ENCODE measurements at regions not wholly inside any gene's neighbourhood (a gene's known extent, or its start where the extent isn't known, plus 50 kb on each side); places are given as distances from the start of the nearest gene placed in this dataset.

DNA sequence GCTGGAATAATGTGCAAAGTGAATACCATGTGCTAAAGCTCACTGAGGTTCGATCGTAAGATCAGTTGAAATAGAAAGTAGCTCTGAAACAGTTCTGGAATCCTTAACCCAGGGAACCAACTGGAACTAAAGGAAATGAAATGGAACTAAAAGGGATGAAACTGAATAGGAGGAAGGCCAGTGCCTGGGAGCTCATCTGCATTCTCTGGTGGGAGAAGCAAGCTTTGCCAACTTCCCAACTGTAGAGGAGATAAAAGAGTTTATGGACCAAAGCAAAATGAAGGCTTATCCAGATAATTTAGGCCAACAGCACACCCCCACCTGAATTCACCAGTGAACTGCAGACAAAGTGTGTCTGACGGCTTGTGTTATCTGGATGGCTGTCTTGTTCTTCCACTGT, 188.6 kb upstream of the HABP2 start:
- Histone ChIP-seq H3K9ac (ENCODE audit: low read length) (no peak overlapping the region), H3K27ac (ENCODE audit: low read depth, low read length) (no peak overlapping the region), H3K27me3 (ENCODE audit: control insufficient read depth, insufficient read depth, low read length) (no peaks in the 10 kb centered on the region), H3K9me3 (ENCODE audit: control insufficient read depth, insufficient read depth, low read depth, low read length) (peaks cover 12% of the 10 kb centered on the region), H3K4me1 (ENCODE audit: control insufficient read depth, insufficient read depth, low read length) (no peaks in the 10 kb centered on the region; the same call in 1 of the 2 replicates), H3K4me3 (ENCODE audit: low read depth, low read length) (no peak overlapping the region), H3K36me3 (ENCODE audit: control insufficient read depth, insufficient read depth, low read length) (no peaks in the 10 kb centered on the region)

DNA sequence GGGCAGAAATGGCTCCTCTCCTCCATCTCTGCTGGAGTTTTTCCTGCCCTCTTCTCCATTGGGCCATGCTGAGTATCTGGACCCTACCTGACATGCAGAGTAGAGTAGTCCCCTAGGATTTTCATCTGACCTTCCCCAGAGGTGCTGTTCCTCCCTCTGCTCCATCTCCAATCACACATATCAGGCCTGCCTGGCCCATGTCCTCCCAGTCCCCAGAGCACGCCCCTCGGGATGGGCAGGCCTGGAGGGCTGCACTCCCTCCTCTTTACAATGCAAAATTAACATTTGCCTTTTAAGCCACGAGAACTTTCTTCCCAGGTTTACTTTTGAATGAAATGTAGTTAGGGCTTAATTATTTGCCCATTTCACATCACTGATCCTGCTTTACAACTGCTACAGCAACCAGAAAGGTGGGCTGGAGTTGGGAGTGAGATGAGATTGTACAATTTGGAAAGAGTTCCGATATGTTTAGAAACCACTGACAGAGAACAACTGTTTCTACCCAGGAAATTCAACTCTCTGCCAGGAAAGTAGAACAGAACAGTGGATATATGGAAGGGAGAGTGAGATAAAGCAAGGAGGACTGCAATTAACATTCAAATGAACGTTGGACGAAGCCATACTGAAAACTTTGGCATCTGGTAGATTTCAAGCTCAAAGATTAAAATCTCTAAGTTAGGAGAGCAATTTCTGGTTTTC, 184.0 kb upstream of the HABP2 start:
- Histone ChIP-seq H3K27me3 (ENCODE audit: control insufficient read depth, insufficient read depth, low read length) (0 out of 2 replicates have a peak, but pooled peaks cover 5% of the 10 kb centered on the region), H3K4me3 (ENCODE audit: low read depth, low read length) (no peak overlapping the region), H3K9ac (ENCODE audit: low read length) (no peak overlapping the region), H3K9me3 (ENCODE audit: control insufficient read depth, insufficient read depth, low read depth, low read length) (peaks cover 12% of the 10 kb centered on the region), H3K4me1 (ENCODE audit: control insufficient read depth, insufficient read depth, low read length) (no peaks in the 10 kb centered on the region; the same call in 1 of the 2 replicates), H3K27ac (ENCODE audit: low read depth, low read length) (no peak overlapping the region), H3K36me3 (ENCODE audit: control insufficient read depth, insufficient read depth, low read length) (no peaks in the 10 kb centered on the region)

GRCh38 chr10:113369365-113369694, 183.5 kb upstream of the HABP2 start:
- Histone ChIP-seq H3K9me3 (ENCODE audit: control insufficient read depth, insufficient read depth, low read depth, low read length) (peaks cover 12% of the 10 kb centered on the region), H3K27ac (ENCODE audit: low read depth, low read length) (no peak overlapping the region), H3K27me3 (ENCODE audit: control insufficient read depth, insufficient read depth, low read length) (0 out of 2 replicates have a peak, but pooled peaks cover 5% of the 10 kb centered on the region), H3K4me1 (ENCODE audit: control insufficient read depth, insufficient read depth, low read length) (no peaks in the 10 kb centered on the region; the same call in 1 of the 2 replicates), H3K4me3 (ENCODE audit: low read depth, low read length) (no peak overlapping the region), H3K36me3 (ENCODE audit: control insufficient read depth, insufficient read depth, low read length) (no peaks in the 10 kb centered on the region), H3K9ac (ENCODE audit: low read length) (no peak overlapping the region)

- H3K4me1 ChIP-seq (ENCODE audit: control insufficient read depth, insufficient read depth, low read length), result no peaks in the 10 kb centered on the region
- no peak overlapping the region for H3K9ac ChIP-seq (ENCODE audit: low read length)
- 0 out of 2 replicates have a peak, but pooled peaks cover 2% of the 10 kb centered on the region for H3K27me3 ChIP-seq (ENCODE audit: control insufficient read depth, insufficient read depth, low read length)
- H3K9me3 ChIP-seq (ENCODE audit: control insufficient read depth, insufficient read depth, low read depth, low read length), result no peaks in the 10 kb centered on the region
- H3K4me3 ChIP-seq (ENCODE audit: low read depth, low read length), result no peak overlapping the region
- H3K27ac ChIP-seq (ENCODE audit: low read depth, low read length), result no peak overlapping the region
- H3K36me3 ChIP-seq (ENCODE audit: control insufficient read depth, insufficient read depth, low read length), result no peaks in the 10 kb centered on the region
These were observed 176.4 kb upstream of the HABP2 start for GRCh38 chr10:113376428-113376827.

DNA sequence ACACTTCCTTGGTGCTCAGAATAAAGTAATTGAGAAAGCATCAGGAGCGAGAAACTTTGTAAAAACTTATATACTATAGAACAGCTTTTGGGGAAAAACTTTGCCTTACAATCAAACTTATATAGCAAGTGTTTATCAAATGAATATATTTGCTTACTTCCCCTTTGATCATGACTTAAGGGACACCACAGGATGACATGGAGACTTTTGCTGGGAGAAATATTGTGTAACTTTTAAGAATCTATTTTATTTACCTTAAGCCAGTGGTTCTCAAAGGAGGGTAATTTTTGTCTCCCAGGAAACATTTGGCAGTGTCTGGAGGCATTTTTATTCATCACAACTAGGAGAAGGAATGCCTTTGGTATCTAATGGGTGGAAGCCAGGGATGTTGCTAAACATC, 173.8 kb upstream of the HABP2 start:
- no peak overlapping the region for H3K4me3 ChIP-seq (ENCODE audit: low read depth, low read length)
- H3K9ac ChIP-seq (ENCODE audit: low read length), result no peak overlapping the region
- H3K27me3 ChIP-seq (ENCODE audit: control insufficient read depth, insufficient read depth, low read length), result no peaks in the 10 kb centered on the region
- H3K27ac ChIP-seq (ENCODE audit: low read depth, low read length), result no peak overlapping the region
- no peaks in the 10 kb centered on the region for H3K36me3 ChIP-seq (ENCODE audit: control insufficient read depth, insufficient read depth, low read length)
- no peaks in the 10 kb centered on the region for H3K4me1 ChIP-seq (ENCODE audit: control insufficient read depth, insufficient read depth, low read length)
- H3K9me3 ChIP-seq (ENCODE audit: control insufficient read depth, insufficient read depth, low read depth, low read length), result no peaks in the 10 kb centered on the region

DNA sequence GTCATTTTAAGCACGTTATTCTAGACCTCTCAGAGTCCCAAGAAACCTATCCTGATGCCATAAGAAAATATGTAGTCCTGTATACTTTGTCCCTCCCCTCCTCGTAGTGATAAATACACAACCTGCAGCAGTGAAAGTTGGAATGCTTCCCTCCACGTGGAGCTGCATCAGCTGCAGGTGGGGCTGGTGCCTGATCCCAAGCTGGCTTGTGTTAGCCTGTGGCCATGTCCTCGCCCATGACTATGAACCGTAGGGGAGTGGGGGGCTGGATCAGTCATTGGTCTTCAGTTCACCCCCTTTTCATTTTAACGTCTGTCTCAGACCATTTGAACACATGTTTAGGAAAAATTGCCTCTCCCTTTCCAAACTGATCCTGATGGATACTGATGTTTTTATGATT, 171.4 kb upstream of the HABP2 start:
- Histone ChIP-seq H3K9me3 (ENCODE audit: control insufficient read depth, insufficient read depth, low read depth, low read length) (no peaks in the 10 kb centered on the region), H3K9ac (ENCODE audit: low read length) (no peak overlapping the region), H3K27ac (ENCODE audit: low read depth, low read length) (no peak overlapping the region), H3K4me3 (ENCODE audit: low read depth, low read length) (no peak overlapping the region), H3K36me3 (ENCODE audit: control insufficient read depth, insufficient read depth, low read length) (no peaks in the 10 kb centered on the region), H3K4me1 (ENCODE audit: control insufficient read depth, insufficient read depth, low read length) (peaks cover 5% of the 10 kb centered on the region; the same call in 1 of the 2 replicates), H3K27me3 (ENCODE audit: control insufficient read depth, insufficient read depth, low read length) (no peaks in the 10 kb centered on the region)

GRCh38 chr10:113381981-113382509, 170.8 kb upstream of the HABP2 start:
- H3K27me3 ChIP-seq (ENCODE audit: control insufficient read depth, insufficient read depth, low read length), result no peaks in the 10 kb centered on the region
- H3K9me3 ChIP-seq (ENCODE audit: control insufficient read depth, insufficient read depth, low read depth, low read length), result no peaks in the 10 kb centered on the region
- no peak overlapping the region for H3K27ac ChIP-seq (ENCODE audit: low read depth, low read length)
- no peak overlapping the region for H3K4me3 ChIP-seq (ENCODE audit: low read depth, low read length)
- H3K9ac ChIP-seq (ENCODE audit: low read length), result no peak overlapping the region
- H3K4me1 ChIP-seq (ENCODE audit: control insufficient read depth, insufficient read depth, low read length), result peaks cover 5% of the 10 kb centered on the region; the same call in 1 of the 2 replicates
- no peaks in the 10 kb centered on the region for H3K36me3 ChIP-seq (ENCODE audit: control insufficient read depth, insufficient read depth, low read length)

DNA sequence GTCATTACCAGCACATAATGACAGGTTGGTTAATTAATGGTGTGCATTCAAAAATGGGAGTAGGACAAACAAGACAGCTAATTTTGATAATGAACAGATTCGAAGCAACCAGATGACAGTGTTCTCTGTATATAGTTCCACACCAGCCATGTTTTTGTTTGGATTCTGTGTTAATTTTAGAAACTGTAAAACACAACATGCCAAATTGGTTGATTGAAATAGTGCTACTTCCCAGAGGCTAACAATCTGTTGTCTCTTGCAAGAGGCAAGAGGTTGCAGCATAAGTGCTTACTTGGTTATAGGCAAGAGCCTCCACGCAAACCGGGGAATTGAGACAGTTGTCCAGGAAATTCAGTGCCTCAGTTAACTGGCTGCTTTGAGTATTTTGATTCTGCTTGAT, 170.2 kb upstream of the HABP2 start:
- no peaks in the 10 kb centered on the region for H3K36me3 ChIP-seq (ENCODE audit: control insufficient read depth, insufficient read depth, low read length)
- no peak overlapping the region for H3K27ac ChIP-seq (ENCODE audit: low read depth, low read length)
- no peaks in the 10 kb centered on the region for H3K9me3 ChIP-seq (ENCODE audit: control insufficient read depth, insufficient read depth, low read depth, low read length)
- H3K4me3 ChIP-seq (ENCODE audit: low read depth, low read length), result no peak overlapping the region
- peaks cover 5% of the 10 kb centered on the region; the same call in 1 of the 2 replicates for H3K4me1 ChIP-seq (ENCODE audit: control insufficient read depth, insufficient read depth, low read length)
- no peaks in the 10 kb centered on the region for H3K27me3 ChIP-seq (ENCODE audit: control insufficient read depth, insufficient read depth, low read length)
- no peak overlapping the region for H3K9ac ChIP-seq (ENCODE audit: low read length)

GRCh38 chr10:113384181-113384580, 168.7 kb upstream of the HABP2 start:
- Histone ChIP-seq H3K27ac (ENCODE audit: low read depth, low read length) (no peak overlapping the region), H3K4me3 (ENCODE audit: low read depth, low read length) (no peak overlapping the region), H3K4me1 (ENCODE audit: control insufficient read depth, insufficient read depth, low read length) (peaks cover 5% of the 10 kb centered on the region; the same call in 1 of the 2 replicates), H3K36me3 (ENCODE audit: control insufficient read depth, insufficient read depth, low read length) (no peaks in the 10 kb centered on the region), H3K9ac (ENCODE audit: low read length) (no peak overlapping the region), H3K27me3 (ENCODE audit: control insufficient read depth, insufficient read depth, low read length) (no peaks in the 10 kb centered on the region), H3K9me3 (ENCODE audit: control insufficient read depth, insufficient read depth, low read depth, low read length) (no peaks in the 10 kb centered on the region)

GRCh38 chr10:113385021-113385999, 167.5 kb upstream of the HABP2 start:
- H3K9ac ChIP-seq (ENCODE audit: low read length), result no peak overlapping the region
- H3K36me3 ChIP-seq (ENCODE audit: control insufficient read depth, insufficient read depth, low read length), result no peaks in the 10 kb centered on the region
- no peak overlapping the region for H3K4me3 ChIP-seq (ENCODE audit: low read depth, low read length)
- H3K27ac ChIP-seq (ENCODE audit: low read depth, low read length), result no peak overlapping the region
- H3K4me1 ChIP-seq (ENCODE audit: control insufficient read depth, insufficient read depth, low read length), result peaks cover 5% of the 10 kb centered on the region; the same call in 1 of the 2 replicates
- no peaks in the 10 kb centered on the region for H3K27me3 ChIP-seq (ENCODE audit: control insufficient read depth, insufficient read depth, low read length)
- H3K9me3 ChIP-seq (ENCODE audit: control insufficient read depth, insufficient read depth, low read depth, low read length), result no peaks in the 10 kb centered on the region

- no peaks in the 10 kb centered on the region for H3K36me3 ChIP-seq (ENCODE audit: control insufficient read depth, insufficient read depth, low read length)
- H3K9me3 ChIP-seq (ENCODE audit: control insufficient read depth, insufficient read depth, low read depth, low read length), result no peaks in the 10 kb centered on the region
- H3K27me3 ChIP-seq (ENCODE audit: control insufficient read depth, insufficient read depth, low read length), result no peaks in the 10 kb centered on the region
- H3K4me1 ChIP-seq (ENCODE audit: control insufficient read depth, insufficient read depth, low read length), result peaks cover 10% of the 10 kb centered on the region; the same call in 1 of the 2 replicates
- H3K4me3 ChIP-seq (ENCODE audit: low read depth, low read length), result no peak overlapping the region
- no peak overlapping the region for H3K9ac ChIP-seq (ENCODE audit: low read length)
- no peak overlapping the region for H3K27ac ChIP-seq (ENCODE audit: low read depth, low read length)
These were observed 166.8 kb upstream of the HABP2 start for GRCh38 chr10:113386005-113386404.

Measured in HUES6 (cell line).